NT2/D1 (cell line): ENCODE measurements at regions not wholly inside any gene's neighbourhood (a gene's known extent, or its start where the extent isn't known, plus 50 kb on each side); places are given as distances from the start of the nearest gene placed in this dataset.
A peak's percentile ranks its signal among the peaks of the same experiment; 100 is the strongest.
"Not testable (repeated sequence)": the region's sequence is repeated elsewhere in the genome, so short reads cannot be mapped to it uniquely, and the experiment has no call there.

Experiments
- DNase-seq: peaks from one replicate; pipeline ENCODE4 v3.0.0-alpha.2; 2011; ENCODE audit warnings: low read depth, low spot score
- H3K27me3 ChIP-seq: 2 replicates; pipeline ENCODE4 v1.6.0; 2011; ENCODE audit warnings: mild to moderate bottlenecking; ENCODE audit not compliant: insufficient read length, insufficient read depth
- H3K36me3 ChIP-seq: 2 replicates; pipeline ENCODE4 v1.6.1; 2011; ENCODE audit warnings: mild to moderate bottlenecking, low read length, mixed read lengths; ENCODE audit not compliant: insufficient read depth, insufficient read length
- H3K4me1 ChIP-seq: 2 replicates; pipeline ENCODE4 v1.5.1; 2011; ENCODE audit not compliant: insufficient read depth, insufficient read length
- H3K4me3 ChIP-seq: 2 replicates; pipeline ENCODE4 v1.5.1; 2011; ENCODE audit warnings: low read depth; ENCODE audit not compliant: insufficient read length
- H3K9ac ChIP-seq: 2 replicates; pipeline ENCODE4 v1.6.0; 2011; ENCODE audit warnings: low read depth; ENCODE audit not compliant: insufficient read length
- H3K9me3 ChIP-seq: 2 replicates; pipeline ENCODE4 v1.5.1; 2011; ENCODE audit warnings: mild to moderate bottlenecking, low read length; ENCODE audit not compliant: insufficient read depth
- SUZ12 ChIP-seq: IDR thresholded peaks from 2 replicates; pipeline ENCODE4 v1.6.1; 2011; ENCODE audit not compliant: insufficient read length, insufficient read depth; ENCODE audit errors: extremely low read depth
- YY1 ChIP-seq: IDR thresholded peaks from 2 replicates; pipeline ENCODE4 v1.6.1; 2011; ENCODE audit not compliant: insufficient read length, insufficient read depth
- ZNF274 ChIP-seq: IDR thresholded peaks from 2 replicates; pipeline ENCODE4 v1.6.1; 2011; ENCODE audit warnings: mild to moderate bottlenecking, low read depth, low read length

DNA sequence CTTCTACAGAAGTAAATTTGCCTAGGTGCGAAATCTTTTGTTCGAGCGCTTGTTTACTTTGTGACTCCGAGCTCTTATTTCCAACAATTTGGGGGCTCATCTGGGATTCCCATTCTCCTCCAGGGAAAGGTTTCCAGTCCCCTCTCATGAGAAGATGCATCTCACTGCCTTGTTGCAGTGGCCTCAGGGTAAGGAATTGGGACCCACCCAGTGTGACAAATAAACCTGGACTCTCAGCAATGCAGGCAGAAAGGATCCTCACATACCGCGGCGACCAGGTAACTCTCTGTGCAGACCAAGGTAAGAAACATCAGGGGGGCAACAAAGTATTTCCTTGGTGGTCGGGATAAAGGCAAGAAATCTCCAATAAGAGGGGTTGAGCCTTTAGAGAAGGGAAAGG lies 1169.3 kb downstream of the DSC3 start:
- Histone ChIP-seq H3K4me3 (no peak overlapping the region), H3K9ac (no peak overlapping the region), H3K27me3 (no peaks in the 10 kb centered on the region), H3K36me3 (no peaks in the 10 kb centered on the region), H3K9me3 (no peaks in the 10 kb centered on the region), H3K4me1 (no peaks in the 10 kb centered on the region)
- no peak for TF ChIP-seq YY1
- no peak for TF ChIP-seq SUZ12
- TF ChIP-seq ZNF274 = no peak
- DNase-seq = no peak

DNA sequence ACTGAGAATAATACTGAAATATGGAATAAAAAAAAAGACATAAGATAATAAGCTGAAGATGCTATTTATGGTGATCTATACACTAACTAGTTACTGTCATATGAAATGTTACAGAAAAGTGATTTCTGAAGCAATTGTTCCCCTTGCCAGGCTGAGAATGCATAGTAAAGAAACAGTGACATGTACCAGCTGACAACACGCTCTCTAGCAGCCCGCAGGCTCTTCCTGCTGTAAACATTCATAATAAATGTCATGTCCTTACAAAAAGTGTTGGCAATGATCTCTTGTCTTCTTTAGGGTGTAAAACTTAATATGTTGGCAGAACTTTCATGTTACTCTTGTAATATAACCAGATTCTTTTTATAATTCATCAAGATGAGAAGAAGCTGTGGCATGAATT lies 1171.3 kb downstream of the DSC3 start:
- no peak for DNase-seq
- Histone ChIP-seq H3K36me3 (no peaks in the 10 kb centered on the region), H3K27me3 (no peaks in the 10 kb centered on the region), H3K4me1 (no peaks in the 10 kb centered on the region), H3K9me3 (no peaks in the 10 kb centered on the region), H3K9ac (no peak overlapping the region), H3K4me3 (no peak overlapping the region)
- no peak for TF ChIP-seq ZNF274
- no peak for TF ChIP-seq SUZ12
- no peak for TF ChIP-seq YY1

DNA sequence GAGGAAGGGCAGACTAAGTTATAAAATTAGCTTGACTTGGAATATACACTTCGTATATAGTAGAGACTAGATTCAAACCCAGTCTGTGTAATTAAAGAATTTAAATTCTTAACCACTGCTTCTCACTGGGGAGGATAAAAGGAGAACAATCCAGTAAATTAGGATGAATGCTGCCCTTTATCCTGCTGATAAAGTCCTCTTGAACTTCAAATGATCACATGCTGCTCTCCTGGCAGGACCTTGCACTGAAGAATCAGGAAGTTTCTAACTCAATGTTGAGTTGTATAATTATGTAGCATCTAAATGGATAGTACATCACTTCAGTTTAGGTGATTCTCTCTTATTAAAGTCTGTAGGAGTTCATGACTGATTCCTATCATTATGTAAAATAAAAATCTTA lies 1179.7 kb downstream of the DSC3 start:
- Histone ChIP-seq H3K9me3 (no peaks in the 10 kb centered on the region), H3K4me1 (no peaks in the 10 kb centered on the region), H3K9ac (no peak overlapping the region), H3K36me3 (no peaks in the 10 kb centered on the region), H3K4me3 (no peak overlapping the region), H3K27me3 (no peaks in the 10 kb centered on the region)
- TF ChIP-seq ZNF274 = no peak
- no peak for TF ChIP-seq SUZ12
- DNase-seq = peak; percentile 15

DNA sequence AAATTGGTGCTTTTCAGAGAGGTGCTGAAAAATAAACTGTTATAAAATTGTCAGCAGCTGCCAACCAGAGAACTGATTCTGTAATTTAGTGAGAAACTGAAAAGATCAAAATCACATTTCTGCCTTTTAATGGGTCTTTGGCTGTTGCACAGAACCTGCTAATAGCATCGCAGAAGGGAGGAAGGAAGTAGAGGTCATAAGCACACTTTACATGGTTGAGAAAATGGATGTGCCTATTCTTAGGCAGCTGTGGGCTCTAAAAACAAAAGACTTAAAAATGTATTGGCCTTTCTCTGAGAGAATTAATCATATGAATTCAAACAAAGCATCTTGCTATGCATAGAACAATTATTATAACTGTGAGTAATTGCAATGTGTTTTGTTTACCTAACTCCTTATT lies 1186.9 kb downstream of the DSC3 start:
- no peak for DNase-seq
- Histone ChIP-seq H3K9ac (no peak overlapping the region), H3K27me3 (no peaks in the 10 kb centered on the region), H3K36me3 (no peaks in the 10 kb centered on the region), H3K4me3 (no peak overlapping the region), H3K9me3 (no peaks in the 10 kb centered on the region), H3K4me1 (no peaks in the 10 kb centered on the region)
- TF ChIP-seq SUZ12 (no peak), YY1 (no peak), ZNF274 (no peak)

DNA sequence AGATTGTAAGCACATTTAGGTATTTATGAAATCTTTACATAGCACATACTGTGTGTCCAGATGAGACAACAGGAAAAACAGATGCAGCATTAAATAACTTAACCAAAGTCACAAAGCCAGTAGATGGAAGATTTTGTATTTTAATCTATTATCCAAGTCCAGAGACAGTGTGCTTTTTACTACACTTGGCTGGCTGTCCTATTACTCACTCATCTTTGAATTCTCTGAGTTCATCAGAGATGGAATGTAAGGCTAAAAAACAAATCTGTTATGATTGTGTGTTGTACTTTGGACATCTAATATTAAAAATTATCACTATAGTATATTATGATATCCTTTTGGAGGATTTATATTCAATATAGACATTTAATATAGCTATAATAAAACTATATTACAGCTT lies 1189.4 kb downstream of the DSC3 start:
- Histone ChIP-seq H3K9me3 (no peaks in the 10 kb centered on the region), H3K36me3 (no peaks in the 10 kb centered on the region), H3K9ac (no peak overlapping the region), H3K27me3 (no peaks in the 10 kb centered on the region), H3K4me3 (no peak overlapping the region), H3K4me1 (no peaks in the 10 kb centered on the region)
- no peak for DNase-seq
- TF ChIP-seq SUZ12 = no peak
- no peak for TF ChIP-seq YY1
- TF ChIP-seq ZNF274 = no peak

DNA sequence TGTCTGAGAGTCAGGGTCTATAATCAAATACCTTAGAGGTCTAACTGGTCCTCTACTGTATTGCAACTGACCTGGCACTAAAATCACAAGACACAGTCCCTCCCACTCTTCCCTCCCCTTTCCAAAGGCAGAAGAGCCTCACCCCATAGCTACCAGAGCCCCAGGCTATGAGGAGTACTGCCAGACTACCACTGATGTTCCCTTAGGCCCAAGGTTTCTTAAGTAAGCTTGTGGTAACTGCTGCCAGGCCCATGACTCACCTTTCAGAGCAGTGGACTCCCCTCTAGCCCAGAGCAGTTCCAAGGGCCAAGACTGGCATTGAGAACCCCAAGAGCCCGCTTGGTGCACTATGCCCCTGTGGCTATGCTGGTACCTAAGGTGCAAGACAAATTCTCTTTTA lies 1193.4 kb downstream of the DSC3 start:
- H3K4me3 ChIP-seq = no peak overlapping the region
- TF ChIP-seq YY1 (no peak), ZNF274 (no peak), SUZ12 (no peak)
- no peaks in the 10 kb centered on the region for H3K36me3 ChIP-seq
- H3K4me1 ChIP-seq = no peaks in the 10 kb centered on the region
- no peak for DNase-seq
- no peaks in the 10 kb centered on the region for H3K9me3 ChIP-seq
- H3K9ac ChIP-seq = no peak overlapping the region
- H3K27me3 ChIP-seq = no peaks in the 10 kb centered on the region

DNA sequence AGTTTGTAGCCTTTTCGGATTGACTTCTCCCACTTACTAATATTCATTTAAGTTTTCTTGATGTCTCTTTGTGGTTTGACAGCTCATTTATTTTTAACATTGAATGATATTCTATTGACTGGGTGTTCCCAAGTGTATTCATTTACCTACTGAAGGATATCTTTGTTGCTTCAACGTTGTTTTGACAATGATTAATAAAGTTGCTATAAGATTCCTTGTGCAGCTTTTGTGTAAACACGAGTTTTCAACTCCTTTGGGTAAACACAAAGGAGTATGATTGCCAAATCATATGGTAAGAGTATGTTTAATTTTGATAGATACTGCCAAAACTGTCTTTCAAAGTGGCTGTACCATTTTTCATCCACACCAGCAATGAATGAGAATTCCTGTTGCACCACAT lies 1200.9 kb downstream of the DSC3 start:
- no peak for DNase-seq
- H3K9ac ChIP-seq = no peak overlapping the region
- TF ChIP-seq YY1 (no peak), ZNF274 (no peak), SUZ12 (no peak)

DNA sequence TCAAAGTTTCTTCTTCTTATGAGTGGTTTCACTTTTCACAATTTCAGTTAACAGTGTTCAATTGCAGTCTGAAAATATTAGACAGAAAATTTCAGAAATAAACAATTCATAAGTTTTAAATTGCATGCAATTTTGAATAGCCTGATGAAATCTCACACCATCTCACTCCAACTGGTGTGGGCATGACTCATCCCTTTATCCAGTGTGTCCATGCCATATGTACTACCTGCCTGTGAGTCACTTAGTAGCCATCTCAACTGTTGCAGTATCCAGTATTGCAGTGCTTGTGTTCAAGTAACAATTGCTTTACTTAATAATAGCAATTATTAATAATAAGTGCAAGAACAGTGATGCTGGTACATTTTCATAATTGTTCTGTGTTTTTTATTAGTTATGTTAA lies 1202.5 kb downstream of the DSC3 start:
- Histone ChIP-seq H3K9me3 (no peaks in the 10 kb centered on the region), H3K4me3 (no peak overlapping the region), H3K27me3 (no peaks in the 10 kb centered on the region), H3K9ac (no peak overlapping the region), H3K36me3 (no peaks in the 10 kb centered on the region), H3K4me1 (no peaks in the 10 kb centered on the region)
- DNase-seq = no peak
- TF ChIP-seq ZNF274 (no peak), YY1 (no peak), SUZ12 (no peak)

More for the DNA sequence above, 1200.9 kb downstream of the DSC3 start:
- H3K36me3 ChIP-seq = no peaks in the 10 kb centered on the region
- H3K27me3 ChIP-seq = no peaks in the 10 kb centered on the region
- H3K4me1 ChIP-seq = no peaks in the 10 kb centered on the region
- H3K4me3 ChIP-seq = no peak overlapping the region
- H3K9me3 ChIP-seq = no peaks in the 10 kb centered on the region

DNA sequence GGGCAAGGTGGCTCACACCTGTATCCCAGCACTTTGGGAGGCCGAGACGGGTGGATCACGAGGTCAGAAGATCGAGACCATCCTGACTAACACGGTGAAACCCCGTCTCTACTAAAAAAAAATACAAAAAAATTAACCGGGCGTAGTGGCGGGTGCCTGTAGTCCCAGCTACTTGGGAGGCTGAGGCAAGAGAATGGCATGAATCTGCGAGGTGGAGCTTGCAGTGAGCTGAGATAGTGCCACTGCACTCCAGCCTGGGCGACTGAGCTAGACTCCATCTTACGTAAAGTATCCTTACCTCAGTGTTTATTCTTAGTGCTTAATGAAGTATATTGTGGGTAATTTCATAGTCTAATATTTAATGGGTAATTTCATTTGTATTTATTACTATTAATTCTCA lies 1203.6 kb downstream of the DSC3 start:
- not testable (repeated sequence) for H3K27me3 ChIP-seq, H3K4me1 ChIP-seq, H3K4me3 ChIP-seq, DNase-seq, H3K9me3 ChIP-seq, H3K9ac ChIP-seq, H3K36me3 ChIP-seq
